ENCODE measurements at regions not wholly inside any gene's neighbourhood (a gene's known extent, or its start where the extent isn't known, plus 50 kb on each side); places are given as distances from the start of the nearest gene placed in this dataset.

GRCh38 chr1:11338284-11338924 lies 65.4 kb downstream of the UBIAD1 start:
- intact Hi-C loops (cut with DNase I, micrococcal nuclease): loop anchor here in 1 of 2 donors (5.0 kb wide), 1 partner anchor 304 kb away; no protein-coding TSS in a partner anchor

GRCh38 chr1:11339346-11340232 lies 66.6 kb downstream of the UBIAD1 start:
- DNase-seq (peak; percentile 30 to 49), ATAC-seq (peak; percentile 84)
- intact Hi-C loops (cut with DNase I, micrococcal nuclease): loop anchor here in 1 of 2 donors (5.0 kb wide), 1 partner anchor 303 kb away; no protein-coding TSS in a partner anchor

More at GRCh38 chr1:11338284-11338924, 65.4 kb downstream of the UBIAD1 start:
- ATAC-seq (no peak), DNase-seq (no peak)

GRCh38 chr1:11340233-11340632 lies 67.2 kb downstream of the UBIAD1 start:
- DNase-seq (no peak), ATAC-seq (no peak)
- intact Hi-C loops (cut with DNase I, micrococcal nuclease): no loop called here

GRCh38 chr1:11341901-11342552 lies 69.0 kb downstream of the UBIAD1 start:
- intact Hi-C loops (cut with DNase I, micrococcal nuclease): no loop called here
- ATAC-seq (peak; percentile 50), DNase-seq (no peak)

- DNase-seq: no peak
- ATAC-seq: peak; percentile 20
- intact Hi-C loops (cut with DNase I, micrococcal nuclease): no loop called here
These were observed 69.6 kb downstream of the UBIAD1 start for GRCh38 chr1:11342621-11343032.

- intact Hi-C loops (cut with DNase I, micrococcal nuclease): no loop called here
- ATAC-seq (no peak), DNase-seq (no peak)
These were observed 73.1 kb downstream of the UBIAD1 start for GRCh38 chr1:11345971-11346715.

GRCh38 chr1:11350265-11350664 lies 77.3 kb downstream of the UBIAD1 start:
- intact Hi-C loops (cut with DNase I, micrococcal nuclease): no loop called here
- ATAC-seq (peak; percentile 52), DNase-seq (no peak)

- DNase-seq (no peak), ATAC-seq (no peak)
- intact Hi-C loops (cut with DNase I, micrococcal nuclease): no loop called here
These were observed 79.2 kb downstream of the UBIAD1 start for GRCh38 chr1:11352058-11352715.

- ATAC-seq: no peak
- no peak for DNase-seq
- intact Hi-C loops (cut with DNase I, micrococcal nuclease): no loop called here
These were observed 80.1 kb downstream of the UBIAD1 start for GRCh38 chr1:11352816-11353799.

- no peak for DNase-seq
- intact Hi-C loops (cut with DNase I, micrococcal nuclease): no loop called here
- ATAC-seq: no peak
These were observed 82.0 kb downstream of the UBIAD1 start for GRCh38 chr1:11354893-11355553.

- ATAC-seq (no peak), DNase-seq (no peak)
- intact Hi-C loops (cut with DNase I, micrococcal nuclease): no loop called here
These were observed 82.8 kb downstream of the UBIAD1 start for GRCh38 chr1:11355559-11356475.

GRCh38 chr1:11357276-11357675 lies 84.3 kb downstream of the UBIAD1 start:
- no peak for DNase-seq
- intact Hi-C loops (cut with DNase I, micrococcal nuclease): no loop called here
- no peak for ATAC-seq

GRCh38 chr1:11358984-11359383 lies 86.0 kb downstream of the UBIAD1 start:
- ATAC-seq: no peak
- intact Hi-C loops (cut with DNase I, micrococcal nuclease): no loop called here
- no peak for DNase-seq

- ATAC-seq: no peak
- intact Hi-C loops (cut with DNase I, micrococcal nuclease): no loop called here
- DNase-seq: no peak
These were observed 89.6 kb downstream of the UBIAD1 start for GRCh38 chr1:11362547-11363021.

GRCh38 chr1:11364170-11364569 lies 91.2 kb downstream of the UBIAD1 start:
- intact Hi-C loops (cut with DNase I, micrococcal nuclease): no loop called here
- DNase-seq (no peak), ATAC-seq (peak; percentile 60)

Measured in left colon (tissue), 2 donors.